CD1c-positive myeloid dendritic cell (primary cell): ENCODE measurements at regions not wholly inside any gene's neighbourhood (a gene's known extent, or its start where the extent isn't known, plus 50 kb on each side); places are given as distances from the start of the nearest gene placed in this dataset.
A peak's percentile ranks its signal among the peaks of the same experiment; 100 is the strongest.
"Not testable (repeated sequence)": the region's sequence is repeated elsewhere in the genome, so short reads cannot be mapped to it uniquely, and the experiment has no call there.

ENCODE experiments used
- DNase-seq: peaks from one replicate; pipeline ENCODE4 v3.0.0-alpha.2; 2016; ENCODE audit errors: extremely low spot score

DNA sequence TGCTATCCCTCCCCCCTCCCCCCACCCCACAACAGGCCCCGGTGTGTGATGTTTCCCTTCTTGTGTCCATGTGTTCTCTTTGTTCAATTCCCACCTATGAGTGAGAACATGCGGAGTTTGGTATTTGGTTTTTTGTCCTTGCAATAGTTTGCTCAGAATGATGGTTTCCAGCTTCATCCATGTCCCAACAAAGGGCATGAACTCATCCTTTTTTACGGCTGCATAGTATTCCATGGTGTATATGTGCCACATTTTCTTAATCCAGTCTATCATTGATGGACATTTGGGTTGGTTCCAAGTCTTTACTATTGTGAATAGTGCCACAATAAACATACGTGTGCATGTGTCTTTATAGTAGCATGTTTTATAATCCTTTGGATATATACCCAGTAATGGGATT, 98.3 kb upstream of the DPH5 start:
- DNase-seq, result not testable (repeated sequence)

DNA sequence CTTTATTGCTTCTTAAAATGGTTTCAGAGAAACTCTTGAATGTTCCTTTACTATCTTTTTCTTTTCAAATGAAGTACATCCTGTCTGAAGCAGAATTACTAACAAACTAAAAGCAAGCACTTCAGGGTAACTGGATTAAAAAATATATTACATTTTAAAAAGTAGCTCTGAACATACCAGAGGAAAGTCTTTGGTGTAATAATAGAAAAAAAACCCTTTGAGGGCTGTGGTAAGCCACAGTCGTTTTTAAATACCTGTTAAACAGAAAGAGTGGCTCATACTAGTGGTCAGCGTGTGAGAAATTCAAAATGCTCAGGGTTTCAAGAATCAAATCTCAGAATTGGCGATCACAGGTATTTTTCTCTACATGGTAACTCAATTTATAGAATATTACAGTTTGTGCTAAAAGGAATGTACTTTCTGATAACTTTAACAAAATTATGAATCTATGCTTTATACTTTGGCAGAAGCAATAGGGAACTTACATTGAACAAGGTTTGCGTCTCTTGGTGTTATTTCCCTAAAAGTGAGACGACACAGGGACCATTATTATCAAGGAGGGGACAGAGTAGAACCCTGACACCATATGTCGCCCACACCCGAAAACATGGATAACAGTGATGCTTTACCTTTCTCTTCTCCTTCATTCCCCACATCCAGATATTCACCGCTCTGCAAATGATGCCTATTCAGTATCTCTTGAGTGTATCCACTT, 97.0 kb upstream of the DPH5 start:
- no peak for DNase-seq

DNA sequence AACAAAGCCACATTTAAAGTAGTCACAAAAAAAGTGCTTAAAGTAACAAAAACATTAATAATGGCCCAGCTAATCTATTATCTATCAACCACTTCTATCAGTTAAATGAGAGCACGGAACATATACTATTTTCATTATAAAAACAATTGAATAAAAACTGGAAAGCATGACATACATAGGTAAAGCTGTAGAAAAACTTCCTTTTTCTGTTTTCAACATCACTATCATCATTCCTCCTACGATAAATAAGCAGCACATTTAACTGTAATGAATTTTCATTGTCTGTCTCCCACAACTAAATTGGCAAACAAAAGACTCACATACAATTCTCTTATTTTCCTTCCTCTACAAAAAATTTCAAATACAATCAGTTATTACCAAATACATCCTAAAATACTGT, 96.4 kb upstream of the DPH5 start:
- DNase-seq, result no peak

DNA sequence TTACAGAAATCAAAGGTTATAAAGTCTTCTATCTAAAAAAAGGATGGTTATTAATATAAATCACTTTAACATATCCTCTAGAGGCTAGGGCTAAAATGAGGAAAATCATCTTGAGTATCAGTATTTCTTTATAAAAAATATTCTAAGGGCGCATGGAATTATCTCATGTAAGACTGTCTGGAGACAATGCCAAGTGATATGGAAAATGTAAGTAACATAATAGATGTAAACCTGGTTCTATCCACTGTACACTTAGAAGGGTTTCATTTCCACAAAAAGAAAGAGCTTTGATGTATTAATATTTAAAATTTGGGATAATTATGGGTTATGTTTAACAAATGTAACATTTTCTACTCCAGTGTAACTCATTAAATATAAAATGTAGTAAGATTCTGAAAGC, 95.9 kb upstream of the DPH5 start:
- DNase-seq, result no peak

GRCh38 chr1:101120868-101121267, 95.3 kb upstream of the DPH5 start:
- DNase-seq, result no peak

DNA sequence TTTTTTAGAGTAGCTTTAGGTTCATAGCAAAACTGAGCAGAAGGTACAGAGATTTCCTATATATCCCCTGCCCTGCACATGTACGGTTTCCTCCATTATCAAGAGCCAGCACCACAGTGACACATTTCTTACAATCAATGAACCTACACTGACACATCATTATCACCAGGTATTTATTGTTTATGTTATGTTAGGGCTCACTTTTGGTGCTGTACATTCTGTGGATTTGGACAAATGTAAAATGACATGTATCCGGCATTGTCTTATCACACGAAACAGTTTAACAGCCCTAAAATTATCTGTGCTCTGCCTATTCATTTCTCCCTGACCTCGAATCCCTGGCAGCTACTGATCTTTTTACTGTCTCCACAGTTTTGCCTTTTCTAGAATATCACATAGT, 93.7 kb upstream of the DPH5 start:
- DNase-seq, result no peak

DNA sequence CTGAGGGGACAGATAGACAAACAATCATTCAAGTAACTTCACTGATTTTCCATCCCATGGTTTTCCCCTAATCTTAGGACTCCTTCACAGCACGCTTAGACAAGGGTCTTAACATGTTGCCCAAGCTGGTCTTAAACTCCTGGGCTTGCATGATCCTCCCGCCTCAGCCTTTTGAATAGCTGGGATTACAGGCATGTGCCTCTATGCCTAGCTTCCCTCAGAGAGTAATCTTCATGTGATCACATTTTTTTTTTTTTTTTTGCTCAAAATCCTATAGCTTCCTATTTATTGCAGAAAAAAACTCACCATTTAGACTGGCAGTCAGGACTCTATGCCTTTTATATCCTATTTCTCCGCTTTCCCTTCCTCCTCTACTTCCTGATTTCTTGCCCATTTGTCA, 90.4 kb upstream of the DPH5 start:
- no peak for DNase-seq

- no peak for DNase-seq
Observed at GRCh38 chr1:101115112-101115511, 89.5 kb upstream of the DPH5 start.

DNA sequence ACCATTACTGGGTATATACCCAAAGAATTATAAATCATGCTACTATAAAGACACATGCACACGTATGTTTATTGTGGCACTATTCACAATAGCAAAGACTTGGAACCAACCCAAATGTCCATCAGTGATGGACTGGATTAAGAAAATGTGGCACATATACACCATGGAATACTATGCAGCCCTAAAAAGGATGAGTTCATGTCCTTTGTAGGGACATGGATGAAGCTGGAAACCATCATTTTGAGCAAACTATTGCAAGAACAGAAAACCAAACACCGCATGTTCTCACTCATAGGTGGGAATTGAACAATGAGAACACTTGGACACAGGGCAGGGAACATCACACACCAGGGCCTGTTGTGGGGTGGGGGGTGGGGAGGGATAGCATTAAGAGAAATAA, 88.5 kb upstream of the DPH5 start:
- DNase-seq, result not testable (repeated sequence)

DNA sequence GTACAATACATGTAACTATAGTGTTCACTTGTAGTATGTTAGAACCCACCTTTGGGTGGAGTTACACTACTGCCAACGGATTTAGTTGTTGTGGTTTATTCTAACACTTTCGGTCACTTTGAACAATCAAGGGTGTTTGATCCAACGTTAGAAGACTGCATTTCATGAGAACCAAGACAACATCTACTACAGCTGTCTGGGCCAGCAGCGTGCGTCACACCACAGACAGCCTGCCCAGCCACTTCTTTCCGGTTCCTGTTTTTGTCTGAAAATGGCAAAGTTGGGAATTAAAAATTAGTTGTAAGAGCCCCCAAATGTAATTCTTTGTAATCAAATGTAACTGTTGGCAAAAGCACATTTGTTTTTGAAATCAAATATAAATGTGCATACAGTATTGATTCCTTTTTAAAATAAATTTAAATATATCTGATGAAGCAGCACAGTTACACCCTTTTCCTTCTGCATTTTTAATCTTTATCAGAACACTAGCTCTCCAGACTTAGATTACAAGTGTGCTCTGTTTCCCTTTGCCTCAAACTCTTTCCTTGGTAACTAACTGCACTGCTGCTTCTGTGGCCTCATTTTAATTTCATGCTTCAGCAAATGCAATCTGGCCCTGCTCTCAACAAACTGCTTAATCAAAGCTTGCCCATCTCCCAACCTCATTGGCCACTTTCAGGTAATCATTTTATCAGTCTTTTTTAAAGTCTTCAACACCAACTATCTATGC, 86.6 kb upstream of the DPH5 start:
- DNase-seq, result peak; percentile 67

- DNase-seq, result no peak
Observed at GRCh38 chr1:101111461-101111860, 85.9 kb upstream of the DPH5 start.

GRCh38 chr1:101109791-101110190, 84.2 kb upstream of the DPH5 start:
- no peak for DNase-seq

- DNase-seq, result no peak
Observed at GRCh38 chr1:101108111-101108500, 82.5 kb upstream of the DPH5 start.

DNA sequence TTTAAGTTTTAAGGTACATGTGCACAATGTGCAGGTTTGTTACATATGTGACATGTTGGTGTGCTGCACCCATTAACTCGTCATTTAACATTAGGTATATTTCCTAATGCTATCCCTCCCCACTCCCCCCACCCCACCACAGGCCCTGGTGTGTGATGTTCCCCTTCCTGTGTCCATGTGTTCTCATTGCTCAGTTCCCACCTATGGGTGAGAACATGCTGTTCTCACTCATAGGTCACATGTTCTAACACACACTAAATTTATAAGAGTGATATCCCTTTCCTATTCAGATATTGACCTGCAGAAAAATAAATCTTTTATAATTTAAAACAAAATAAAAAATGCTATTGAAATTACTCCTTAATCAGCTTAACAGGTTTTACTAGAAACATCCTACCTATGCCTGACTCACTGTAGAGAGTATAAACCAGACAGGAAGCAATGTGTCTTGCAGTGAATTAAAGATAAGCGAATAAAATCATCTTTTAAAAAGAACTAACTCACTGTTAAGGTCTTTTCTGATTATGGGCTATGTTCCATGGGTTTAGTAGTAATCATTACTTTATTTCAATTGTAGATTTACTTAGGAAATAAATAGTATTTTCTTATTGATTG, 82.0 kb upstream of the DPH5 start:
- no peak for DNase-seq

DNA sequence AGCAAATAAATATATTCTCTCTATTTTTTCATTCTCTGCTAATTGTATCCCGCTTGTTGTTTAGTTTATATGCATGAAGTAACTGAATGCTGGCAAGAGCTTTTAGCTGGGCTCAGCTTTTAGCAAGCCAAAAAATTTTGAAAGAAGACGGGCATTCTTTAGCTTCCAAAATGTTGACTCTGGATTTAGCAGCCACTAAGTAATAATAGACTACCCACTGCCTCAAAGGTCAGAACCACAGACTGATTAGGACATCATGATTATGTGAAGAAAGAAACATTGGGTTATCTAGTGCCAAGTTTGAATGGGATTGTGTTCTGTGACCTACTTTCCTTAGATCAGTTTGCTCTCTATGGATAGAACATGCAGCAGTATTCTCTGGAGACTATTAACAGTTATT, 80.3 kb upstream of the DPH5 start:
- DNase-seq, result no peak

DNA sequence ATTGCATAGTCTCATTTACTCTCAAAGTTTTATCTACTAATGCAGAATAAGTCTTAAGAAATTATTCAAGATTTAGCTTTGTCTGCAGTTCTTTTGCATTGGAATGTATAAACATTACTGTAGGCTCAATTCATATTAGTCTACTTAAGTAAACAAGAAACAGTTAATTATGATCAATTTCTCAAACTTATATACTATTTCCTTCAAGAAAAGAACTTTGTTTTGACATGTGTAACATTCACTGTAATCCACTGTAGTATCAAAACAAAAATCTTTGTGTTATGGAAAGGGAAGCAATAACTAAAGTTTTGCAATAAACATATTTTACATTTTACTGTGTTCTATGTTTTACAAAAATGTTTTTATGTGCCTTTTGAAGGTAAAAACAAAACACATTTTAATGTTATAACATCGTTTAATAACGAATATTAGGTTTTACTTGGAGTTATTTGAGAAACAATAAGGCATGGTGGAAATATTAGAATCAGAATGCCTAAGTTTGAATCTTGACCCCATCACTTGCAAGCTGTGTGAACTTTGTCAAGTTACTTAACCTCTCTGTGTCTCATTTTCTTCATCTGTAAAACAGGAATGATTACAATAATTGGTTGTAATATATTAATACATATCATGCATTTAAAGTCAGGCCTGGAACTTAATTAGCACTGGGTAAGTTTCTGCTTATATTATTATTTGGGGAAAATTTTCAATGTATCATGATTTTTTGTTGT, 77.0 kb upstream of the DPH5 start:
- no peak for DNase-seq

DNA sequence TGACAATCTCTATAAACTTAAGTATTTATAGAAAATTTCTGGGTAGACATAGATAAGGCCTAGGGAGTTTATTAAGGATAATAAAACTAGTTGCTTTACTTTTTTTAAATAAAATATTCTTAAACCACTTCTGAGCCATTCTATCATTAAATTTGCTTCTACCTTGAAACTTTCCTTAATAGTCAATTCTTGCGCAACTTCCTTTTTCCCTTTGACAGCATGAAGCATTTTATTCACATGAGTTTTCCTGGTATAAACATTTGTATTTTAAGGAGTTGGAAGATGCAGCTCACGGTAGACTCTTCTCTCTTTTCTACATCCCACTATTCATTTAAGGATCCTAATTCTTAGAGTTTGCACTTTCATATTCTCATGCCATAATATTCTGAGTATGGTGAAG, 75.8 kb upstream of the DPH5 start:
- DNase-seq, result peak; percentile 7

DNA sequence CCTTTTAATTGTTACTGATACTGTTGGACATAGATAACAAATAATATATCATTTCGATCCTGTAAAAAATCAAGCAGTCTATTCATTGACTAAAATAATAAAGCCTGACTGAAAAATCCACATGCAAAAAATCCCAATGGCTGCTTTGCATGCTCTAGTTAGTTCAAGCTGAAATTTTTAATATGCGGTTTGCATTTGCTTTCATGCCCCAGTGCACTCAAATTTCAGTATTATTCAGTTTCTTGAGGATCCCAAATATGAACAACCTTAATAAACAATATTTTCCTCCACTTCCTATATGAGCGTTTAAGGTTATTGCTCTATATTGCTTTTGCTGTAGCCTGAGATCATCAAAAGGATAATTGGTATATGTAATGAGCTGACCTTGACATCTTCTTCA, 75.1 kb upstream of the DPH5 start:
- no peak for DNase-seq

GRCh38 chr1:101098907-101099306, 73.3 kb upstream of the DPH5 start:
- no peak for DNase-seq

DNA sequence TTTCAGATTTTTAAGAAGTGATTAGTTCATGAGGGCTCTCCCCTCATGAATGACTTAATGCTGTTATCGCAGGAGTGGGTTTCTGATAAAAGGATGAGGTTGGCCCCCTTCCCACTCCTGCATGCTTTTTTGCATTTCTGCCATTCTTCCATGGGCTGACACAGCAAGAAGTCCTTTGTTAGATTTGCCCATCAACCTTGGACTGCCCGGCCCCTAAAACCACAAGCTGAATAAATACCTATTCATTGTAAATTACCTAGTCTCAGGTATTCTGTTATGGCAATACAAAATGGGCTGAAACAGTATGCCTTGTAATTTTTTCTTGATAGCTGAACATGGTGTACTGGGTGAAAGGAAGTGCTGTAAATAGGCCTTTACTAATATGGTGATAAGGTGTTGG, 72.7 kb upstream of the DPH5 start:
- DNase-seq, result no peak

DNA sequence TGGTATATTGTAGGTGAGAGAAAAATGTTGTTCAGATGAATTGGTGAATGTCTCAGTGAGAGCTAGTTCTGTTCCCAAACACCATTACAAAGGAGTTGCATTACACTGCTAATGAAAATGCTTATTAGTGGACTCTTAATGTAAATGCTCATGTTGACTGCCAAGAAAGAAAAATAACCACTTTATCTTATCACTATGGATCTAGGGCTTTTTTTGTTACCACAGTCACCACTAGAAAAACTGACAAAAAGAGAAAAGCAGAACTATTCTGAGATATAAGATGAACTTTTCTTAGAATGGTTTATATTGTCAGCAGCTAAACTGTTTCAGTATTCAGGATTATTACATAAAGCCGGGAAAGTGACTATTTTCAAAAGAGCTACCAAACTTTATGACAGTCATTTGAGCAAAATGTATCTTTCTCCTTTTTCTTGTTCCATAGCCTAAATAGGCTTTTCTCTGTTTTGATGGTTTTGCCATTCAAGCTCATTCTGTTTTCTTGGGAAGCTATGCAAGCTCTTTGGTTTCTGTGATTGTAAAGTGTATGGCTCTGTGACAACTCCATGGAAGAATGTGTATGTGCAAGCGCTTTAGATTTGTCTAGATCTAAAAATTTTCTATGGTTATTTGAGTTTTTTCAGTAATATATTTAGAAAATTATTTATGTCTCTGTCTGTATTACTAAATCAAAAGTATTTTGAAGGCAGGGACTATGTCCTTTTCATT, 64.2 kb upstream of the DPH5 start:
- DNase-seq, result no peak

DNA sequence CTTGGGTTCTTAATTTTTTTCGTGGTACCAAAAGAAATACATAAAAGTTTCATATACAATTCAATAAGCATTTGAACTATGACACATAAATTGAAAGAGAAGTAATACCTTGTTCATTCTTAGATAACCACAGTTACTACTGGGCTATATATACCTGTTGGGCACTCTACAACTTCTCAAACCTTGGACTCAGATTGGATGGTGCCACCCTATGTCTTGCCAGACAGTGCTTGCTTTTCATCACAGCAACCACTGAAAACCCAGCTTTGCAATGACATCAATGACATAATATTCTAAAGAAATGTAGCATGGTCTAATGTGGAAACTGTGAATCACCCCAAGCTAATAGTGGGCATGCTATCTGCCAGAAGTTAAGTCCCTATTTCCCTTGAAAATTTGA, 62.8 kb upstream of the DPH5 start:
- DNase-seq, result no peak
